ENCODE measurements at regions not wholly inside any gene's neighbourhood (a gene's known extent, or its start where the extent isn't known, plus 50 kb on each side); places are given as distances from the start of the nearest gene placed in this dataset.

DNA sequence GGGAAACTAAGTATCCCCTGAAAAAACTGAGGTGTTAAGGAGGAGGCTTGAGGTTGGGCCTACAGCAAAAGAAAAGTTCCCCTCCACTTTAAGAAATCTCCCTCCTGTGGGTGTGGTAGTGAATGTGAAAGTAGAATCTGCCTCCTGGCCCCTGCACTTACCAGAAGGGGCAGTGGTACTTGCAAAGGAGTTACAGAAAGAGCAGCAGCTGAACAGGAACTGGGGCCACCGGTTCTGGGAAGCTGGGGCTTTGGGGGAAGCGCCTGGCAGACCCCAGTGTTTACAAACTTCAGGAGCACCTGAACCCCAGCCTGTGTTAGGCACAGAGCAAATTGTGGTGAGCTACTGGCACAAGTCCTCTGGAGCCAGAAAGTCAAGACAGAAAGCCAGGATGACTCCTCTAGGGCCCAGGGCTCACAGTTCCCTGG is 250.2 kb upstream of the FGGY start:
- no peak for TF ChIP-seq YY1 (IDR thresholded peaks at IDR 0.05; ENCODE audit: low read depth)
- TF ChIP-seq CEBPB (IDR thresholded peaks at IDR 0.05): no peak
- TF ChIP-seq NFIC (IDR thresholded peaks at IDR 0.05): no peak
- TF ChIP-seq EP300 (IDR thresholded peaks at IDR 0.05; ENCODE audit: borderline replicate concordance): no peak
- no peak for TF ChIP-seq ZBTB7A (IDR thresholded peaks at IDR 0.05; ENCODE audit: low read depth)
- no peak for TF ChIP-seq TAF1 (IDR thresholded peaks at IDR 0.05; ENCODE audit: low read depth)
- TF ChIP-seq RAD21 (IDR thresholded peaks at IDR 0.05; ENCODE audit: low read depth): no peak

All from Ishikawa (cell line).